Ishikawa (cell line): ENCODE measurements at regions not wholly inside any gene's neighbourhood (a gene's known extent, or its start where the extent isn't known, plus 50 kb on each side); places are given as distances from the start of the nearest gene placed in this dataset.

Experiments
- CEBPB ChIP-seq: IDR thresholded peaks from 2 replicates; pipeline ENCODE4 v1.6.1; 2012
- CREB1 ChIP-seq: IDR thresholded peaks from 2 replicates; pipeline ENCODE4 v1.6.1; 2012; ENCODE audit warnings: low read depth
- EGR1 ChIP-seq: IDR thresholded peaks from 2 replicates; pipeline ENCODE4 v1.6.1; 2012
- EP300 ChIP-seq: IDR thresholded peaks from 2 replicates; pipeline ENCODE4 v1.6.1; 2012; ENCODE audit warnings: borderline replicate concordance
- FOXM1 ChIP-seq: IDR thresholded peaks from 2 replicates; pipeline ENCODE4 v1.6.1; 2012; ENCODE audit warnings: low read depth, borderline replicate concordance
- NFIC ChIP-seq: IDR thresholded peaks from 2 replicates; pipeline ENCODE4 v1.6.1; 2012
- RAD21 ChIP-seq: IDR thresholded peaks from 2 replicates; pipeline ENCODE4 v1.6.1; 2012; ENCODE audit warnings: low read depth
- TAF1 ChIP-seq: IDR thresholded peaks from 2 replicates; pipeline ENCODE4 v1.6.1; 2012; ENCODE audit warnings: low read depth, mild to moderate bottlenecking
- TCF12 ChIP-seq: IDR thresholded peaks from 2 replicates; pipeline ENCODE4 v1.6.1; 2012; ENCODE audit warnings: low read depth
- TEAD4 ChIP-seq: IDR thresholded peaks from 2 replicates; pipeline ENCODE4 v1.6.1; 2012
- YY1 ChIP-seq: IDR thresholded peaks from 2 replicates; pipeline ENCODE4 v1.6.1; 2012; ENCODE audit warnings: low read depth
- ZBTB7A ChIP-seq: IDR thresholded peaks from 2 replicates; pipeline ENCODE4 v1.6.1; 2012; ENCODE audit warnings: low read depth
- TF ChIP-seq, protein P1 (sequence below): IDR thresholded peaks from 2 replicates; pipeline ENCODE4 v1.6.1; 2012
- TF ChIP-seq, protein P2 (sequence below): IDR thresholded peaks from 2 replicates; pipeline ENCODE4 v1.6.1; 2012; ENCODE audit warnings: low read depth, mild to moderate bottlenecking
- TF ChIP-seq, protein P3 (sequence below): IDR thresholded peaks from 2 replicates; pipeline ENCODE4 v1.6.1; 2012

DNA sequence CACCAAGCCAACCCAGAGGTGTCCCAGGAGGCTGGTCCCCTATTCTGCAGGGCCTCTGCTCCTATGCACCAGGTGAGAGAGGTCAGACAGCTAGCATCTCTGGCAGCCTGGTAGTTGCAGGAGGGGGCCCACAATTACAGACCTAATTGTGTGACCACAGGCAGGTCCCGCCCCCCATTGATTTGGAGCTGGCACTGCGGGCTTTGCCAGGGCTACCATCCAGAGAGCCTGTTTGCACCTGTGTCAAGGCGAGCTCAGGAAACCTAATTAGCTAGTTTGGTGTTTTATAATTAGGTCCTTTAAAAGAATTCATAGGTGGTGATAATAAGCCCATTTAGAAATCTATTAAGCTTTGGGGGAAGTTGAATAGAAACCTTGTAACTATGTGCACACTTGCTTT lies 90.2 kb downstream of the MRM1 start:
- TF ChIP-seq EP300 (no peak), CEBPB (no peak), FOXM1 (no peak), YY1 (no peak), EGR1 (no peak), NFIC (no peak), TCF12 (no peak), RAD21 (no peak), ZBTB7A (no peak), CREB1 (no peak)
- TF ChIP-seq, protein P1, sequence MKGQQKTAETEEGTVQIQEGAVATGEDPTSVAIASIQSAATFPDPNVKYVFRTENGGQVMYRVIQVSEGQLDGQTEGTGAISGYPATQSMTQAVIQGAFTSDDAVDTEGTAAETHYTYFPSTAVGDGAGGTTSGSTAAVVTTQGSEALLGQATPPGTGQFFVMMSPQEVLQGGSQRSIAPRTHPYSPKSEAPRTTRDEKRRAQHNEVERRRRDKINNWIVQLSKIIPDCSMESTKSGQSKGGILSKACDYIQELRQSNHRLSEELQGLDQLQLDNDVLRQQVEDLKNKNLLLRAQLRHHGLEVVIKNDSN = no peak
- TF ChIP-seq, protein P2, sequence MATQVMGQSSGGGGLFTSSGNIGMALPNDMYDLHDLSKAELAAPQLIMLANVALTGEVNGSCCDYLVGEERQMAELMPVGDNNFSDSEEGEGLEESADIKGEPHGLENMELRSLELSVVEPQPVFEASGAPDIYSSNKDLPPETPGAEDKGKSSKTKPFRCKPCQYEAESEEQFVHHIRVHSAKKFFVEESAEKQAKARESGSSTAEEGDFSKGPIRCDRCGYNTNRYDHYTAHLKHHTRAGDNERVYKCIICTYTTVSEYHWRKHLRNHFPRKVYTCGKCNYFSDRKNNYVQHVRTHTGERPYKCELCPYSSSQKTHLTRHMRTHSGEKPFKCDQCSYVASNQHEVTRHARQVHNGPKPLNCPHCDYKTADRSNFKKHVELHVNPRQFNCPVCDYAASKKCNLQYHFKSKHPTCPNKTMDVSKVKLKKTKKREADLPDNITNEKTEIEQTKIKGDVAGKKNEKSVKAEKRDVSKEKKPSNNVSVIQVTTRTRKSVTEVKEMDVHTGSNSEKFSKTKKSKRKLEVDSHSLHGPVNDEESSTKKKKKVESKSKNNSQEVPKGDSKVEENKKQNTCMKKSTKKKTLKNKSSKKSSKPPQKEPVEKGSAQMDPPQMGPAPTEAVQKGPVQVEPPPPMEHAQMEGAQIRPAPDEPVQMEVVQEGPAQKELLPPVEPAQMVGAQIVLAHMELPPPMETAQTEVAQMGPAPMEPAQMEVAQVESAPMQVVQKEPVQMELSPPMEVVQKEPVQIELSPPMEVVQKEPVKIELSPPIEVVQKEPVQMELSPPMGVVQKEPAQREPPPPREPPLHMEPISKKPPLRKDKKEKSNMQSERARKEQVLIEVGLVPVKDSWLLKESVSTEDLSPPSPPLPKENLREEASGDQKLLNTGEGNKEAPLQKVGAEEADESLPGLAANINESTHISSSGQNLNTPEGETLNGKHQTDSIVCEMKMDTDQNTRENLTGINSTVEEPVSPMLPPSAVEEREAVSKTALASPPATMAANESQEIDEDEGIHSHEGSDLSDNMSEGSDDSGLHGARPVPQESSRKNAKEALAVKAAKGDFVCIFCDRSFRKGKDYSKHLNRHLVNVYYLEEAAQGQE = no peak
- TF ChIP-seq, protein P3, sequence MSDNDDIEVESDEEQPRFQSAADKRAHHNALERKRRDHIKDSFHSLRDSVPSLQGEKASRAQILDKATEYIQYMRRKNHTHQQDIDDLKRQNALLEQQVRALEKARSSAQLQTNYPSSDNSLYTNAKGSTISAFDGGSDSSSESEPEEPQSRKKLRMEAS = no peak

DNA sequence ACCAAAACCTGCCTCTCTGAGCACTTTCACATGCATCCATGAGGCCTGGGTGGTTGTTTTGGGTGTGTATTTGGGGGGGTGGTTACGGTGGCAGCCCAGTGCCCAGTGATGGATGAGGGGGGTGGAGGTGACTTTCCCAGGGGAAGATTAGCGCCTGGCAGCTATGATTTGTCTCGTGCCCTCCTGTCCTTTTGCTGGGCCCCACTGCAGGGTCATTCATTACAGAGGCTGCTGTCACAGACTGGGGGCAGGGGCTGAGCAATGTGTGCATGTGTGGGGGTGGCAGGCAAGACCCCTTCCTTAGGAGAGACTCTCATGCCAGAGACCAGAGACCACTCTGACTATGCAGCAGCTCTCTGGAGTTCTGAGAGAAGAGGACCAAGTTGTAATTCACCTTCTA lies 93.7 kb downstream of the MRM1 start:
- no peak for TF ChIP-seq CREB1
- TF ChIP-seq TAF1 = no peak
- TF ChIP-seq CEBPB = no peak
- TF ChIP-seq TEAD4 = no peak
- TF ChIP-seq EGR1 = no peak
- no peak for TF ChIP-seq RAD21
- TF ChIP-seq TCF12 = no peak
- no peak for TF ChIP-seq EP300
- no peak for TF ChIP-seq YY1
- no peak for TF ChIP-seq FOXM1
- TF ChIP-seq, protein P2 = no peak
- no peak for TF ChIP-seq NFIC
- TF ChIP-seq ZBTB7A = no peak
- TF ChIP-seq, protein P1 = no peak
- TF ChIP-seq, protein P3 = no peak

DNA sequence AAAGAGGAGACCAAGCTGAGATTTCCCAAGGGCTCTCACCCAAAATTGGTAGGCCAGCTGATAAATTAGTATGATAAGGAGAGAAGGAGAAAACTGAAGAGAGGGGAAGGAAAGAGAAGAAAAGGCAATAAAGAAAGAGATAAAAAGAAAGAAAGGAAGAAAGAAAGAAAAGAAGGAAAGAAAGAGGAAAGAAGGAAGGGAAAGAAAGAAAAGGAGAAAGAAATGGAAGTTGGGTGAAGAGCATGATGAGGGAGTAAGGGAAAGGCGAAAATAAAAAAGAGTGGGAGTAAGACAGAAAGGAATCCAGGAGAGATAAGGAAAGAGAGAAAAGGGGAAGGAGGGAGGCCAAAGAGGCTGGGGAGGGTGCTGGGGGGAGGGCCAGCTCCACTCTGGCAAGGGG lies 95.4 kb downstream of the MRM1 start:
- TF ChIP-seq, protein P2 = no peak

DNA sequence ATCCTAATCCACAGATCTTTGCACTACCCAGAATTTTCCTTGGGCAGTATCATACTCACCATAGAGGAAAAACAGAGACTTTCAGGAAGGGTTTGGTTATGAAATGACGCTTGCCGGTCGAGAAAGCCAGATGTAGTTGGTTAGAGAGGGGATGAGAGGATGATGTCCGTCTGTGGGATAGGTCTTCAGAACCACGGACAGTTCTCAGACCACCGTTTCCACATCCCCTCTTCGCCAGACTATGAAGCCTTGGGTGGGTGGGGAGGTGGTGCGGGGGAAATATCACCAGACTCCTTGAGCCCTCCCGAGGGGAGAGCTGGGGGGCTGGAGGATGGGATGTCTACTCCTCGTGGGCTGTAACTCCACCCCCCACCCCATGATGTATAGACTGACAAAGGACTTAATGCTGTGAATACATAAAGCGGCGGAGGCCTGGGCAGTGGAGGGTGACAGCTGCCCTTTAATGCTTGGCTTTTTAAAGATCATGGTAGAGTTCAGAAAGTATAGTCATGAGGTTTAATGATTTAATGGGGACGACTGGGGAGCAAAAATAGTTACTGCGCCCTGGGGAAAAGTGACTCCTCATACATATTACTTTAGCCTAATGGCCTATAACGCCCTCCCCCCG lies 96.6 kb downstream of the MRM1 start:
- TF ChIP-seq, protein P2 = peak; percentile 87
- TF ChIP-seq, protein P3 = no peak
